ENCODE measurements at regions not wholly inside any gene's neighbourhood (a gene's known extent, or its start where the extent isn't known, plus 50 kb on each side); places are given as distances from the start of the nearest gene placed in this dataset.

GRCh38 chr7:131236318-131236672, 91.4 kb upstream of the MKLN1 start:
- DNase-seq (ENCODE audit: low spot score) (no peak), FAIRE-seq (no peak)

- FAIRE-seq: peak; percentile 94
- DNase-seq (ENCODE audit: low spot score): peak; percentile 97
These were observed 89.2 kb upstream of the MKLN1 start for GRCh38 chr7:131238347-131238931.

- FAIRE-seq: no peak
These were observed 86.3 kb upstream of the MKLN1 start for GRCh38 chr7:131241386-131241785.

GRCh38 chr7:131242123-131242650, 85.5 kb upstream of the MKLN1 start:
- FAIRE-seq (no peak), DNase-seq (ENCODE audit: low spot score) (no peak)

More at GRCh38 chr7:131241386-131241785, 86.3 kb upstream of the MKLN1 start:
- no peak for DNase-seq (ENCODE audit: low spot score)

DNA sequence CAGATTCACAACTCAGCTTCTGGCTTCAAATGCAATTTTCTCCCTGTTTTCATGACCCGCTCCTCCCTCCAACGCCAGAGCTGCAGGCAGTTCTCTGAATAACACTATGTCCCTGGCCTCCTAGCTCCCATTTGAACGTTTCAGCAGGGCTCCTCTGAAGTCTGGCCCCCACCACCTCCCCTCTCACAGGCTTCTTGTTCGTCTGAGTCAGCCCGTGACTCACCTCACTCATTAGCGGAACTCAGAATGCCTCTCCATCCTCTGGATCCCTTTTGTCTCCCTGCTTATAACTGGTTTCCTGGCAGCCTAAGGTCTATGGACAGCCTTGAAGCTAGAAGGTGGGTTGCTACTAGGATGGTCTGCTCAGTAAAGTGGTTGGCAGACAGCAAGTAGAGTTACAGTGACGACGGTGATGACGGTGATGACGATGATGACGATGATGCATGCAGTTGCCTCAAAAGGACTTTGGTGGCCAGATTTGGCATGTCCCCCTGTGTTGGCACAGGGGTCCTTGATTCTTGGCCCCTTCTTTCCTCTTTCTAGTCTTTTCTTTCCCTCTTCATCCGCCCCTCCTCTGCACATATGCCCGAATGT, 83.3 kb upstream of the MKLN1 start:
- FAIRE-seq (peak; percentile 91), DNase-seq (ENCODE audit: low spot score) (peak; percentile 93)

DNA sequence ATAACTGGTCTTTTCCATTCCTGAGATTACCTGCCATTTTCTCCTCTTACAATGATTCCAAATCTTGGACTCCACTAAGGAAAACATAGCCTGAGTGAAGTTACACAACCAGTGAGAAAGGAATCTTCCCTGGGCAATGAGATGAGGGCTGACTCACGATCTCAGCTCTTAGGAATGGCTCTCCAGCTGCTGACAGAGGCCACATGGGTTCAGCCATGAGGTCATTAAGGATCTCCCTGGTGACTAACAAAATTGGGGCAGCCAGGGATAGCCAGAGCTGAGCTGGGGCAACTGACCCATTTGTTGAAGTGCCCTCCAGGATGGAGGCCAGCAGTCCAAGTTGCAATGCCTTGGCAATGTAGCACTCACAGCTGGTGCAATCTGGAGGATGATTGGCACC, 78.7 kb upstream of the MKLN1 start:
- DNase-seq (ENCODE audit: low spot score) (peak; percentile 93), FAIRE-seq (peak; percentile 91)

GRCh38 chr7:131249483-131249882, 78.2 kb upstream of the MKLN1 start:
- FAIRE-seq (no peak), DNase-seq (ENCODE audit: low spot score) (no peak)

- FAIRE-seq (no peak), DNase-seq (ENCODE audit: low spot score) (no peak)
These were observed 77.3 kb upstream of the MKLN1 start for GRCh38 chr7:131250331-131250730.

- DNase-seq (ENCODE audit: low spot score) (no peak), FAIRE-seq (no peak)
These were observed 76.3 kb upstream of the MKLN1 start for GRCh38 chr7:131251371-131251770.

GRCh38 chr7:131252976-131253375, 74.7 kb upstream of the MKLN1 start:
- DNase-seq (ENCODE audit: low spot score): no peak

DNA sequence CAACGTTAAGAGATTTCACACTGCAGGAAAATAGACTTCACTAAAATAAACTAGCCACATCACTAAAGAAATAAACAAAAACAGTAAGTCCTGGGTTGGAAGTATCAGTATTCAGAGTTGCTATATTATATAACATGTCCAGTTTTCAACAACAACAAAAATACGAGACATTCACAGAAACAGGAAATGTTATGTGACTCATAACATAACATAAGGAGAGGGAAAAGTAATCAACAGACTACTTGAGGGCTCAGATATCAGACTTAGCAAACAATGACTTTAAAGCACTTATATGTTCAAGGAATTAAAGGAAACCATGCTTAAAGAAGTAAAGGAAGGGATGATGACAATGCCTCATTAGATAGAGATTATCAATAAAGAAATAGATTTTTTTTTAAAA, 73.5 kb upstream of the MKLN1 start:
- no peak for FAIRE-seq
- DNase-seq (ENCODE audit: low spot score): no peak

More at GRCh38 chr7:131252976-131253375, 74.7 kb upstream of the MKLN1 start:
- FAIRE-seq: no peak

DNA sequence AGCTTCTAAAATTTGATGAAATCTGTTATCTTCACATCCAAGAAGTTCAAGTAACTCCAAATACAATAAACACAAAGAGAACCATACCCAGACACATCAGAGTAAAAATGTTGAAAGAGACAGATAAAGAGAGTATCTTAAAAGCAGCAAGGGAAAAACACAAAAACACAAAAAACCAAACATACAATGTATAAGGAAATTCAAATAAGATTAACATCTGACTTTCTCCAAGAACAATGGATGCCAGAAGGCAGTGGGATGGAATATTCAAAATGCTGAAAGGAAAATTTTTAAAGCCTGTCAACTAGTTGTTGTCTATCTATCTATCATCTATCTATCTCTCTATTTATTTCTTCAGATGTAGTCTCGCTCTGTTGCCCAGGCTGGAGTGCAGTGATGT, 72.4 kb upstream of the MKLN1 start:
- FAIRE-seq: peak; percentile 25
- DNase-seq (ENCODE audit: low spot score): no peak

DNA sequence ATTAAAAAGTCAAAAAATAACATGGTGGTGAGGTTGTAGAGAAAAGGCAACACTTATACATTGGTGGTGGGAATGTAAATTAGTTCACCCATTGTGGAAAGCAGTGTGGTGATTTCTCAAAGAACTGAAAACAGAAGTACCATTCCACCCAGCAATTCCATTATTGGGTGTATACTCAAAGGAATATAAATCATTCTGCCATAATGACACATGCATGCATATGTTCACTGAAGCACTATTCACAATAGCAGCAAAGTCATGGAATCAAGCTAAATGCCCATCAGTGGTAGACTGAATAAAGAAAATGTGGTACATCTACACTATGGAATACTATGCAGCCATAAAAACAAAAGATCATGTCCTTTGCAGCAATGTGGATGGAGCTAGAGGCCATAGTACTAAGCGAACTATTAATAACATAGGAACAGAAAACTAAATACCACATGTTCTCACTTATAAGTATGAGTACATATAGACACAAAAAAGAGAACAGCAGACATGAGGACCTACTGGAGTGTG, 66.1 kb upstream of the MKLN1 start:
- no peak for DNase-seq (ENCODE audit: low spot score)
- FAIRE-seq: no peak

- DNase-seq (ENCODE audit: low spot score) (no peak), FAIRE-seq (no peak)
These were observed 62.4 kb upstream of the MKLN1 start for GRCh38 chr7:131265227-131265626.

DNA sequence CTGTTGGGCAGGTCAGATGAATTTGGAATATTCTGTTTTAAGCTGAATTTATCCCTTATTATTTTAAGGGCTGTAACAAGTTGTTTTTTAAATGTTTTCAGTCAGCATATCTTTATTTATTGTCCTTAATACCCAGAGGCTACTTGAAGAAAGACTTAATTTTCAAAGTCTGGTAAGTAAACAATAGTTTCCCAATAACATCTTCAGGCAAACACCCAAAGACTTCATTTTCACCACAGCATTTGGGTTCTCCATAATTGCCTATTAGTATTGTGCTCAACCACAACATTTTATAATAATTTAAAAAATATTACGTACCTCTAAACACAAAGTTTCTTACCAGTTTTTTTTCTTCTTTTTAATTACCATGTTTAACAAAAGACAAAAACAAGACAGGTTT, 60.0 kb upstream of the MKLN1 start:
- DNase-seq (ENCODE audit: low spot score): no peak
- no peak for FAIRE-seq

DNA sequence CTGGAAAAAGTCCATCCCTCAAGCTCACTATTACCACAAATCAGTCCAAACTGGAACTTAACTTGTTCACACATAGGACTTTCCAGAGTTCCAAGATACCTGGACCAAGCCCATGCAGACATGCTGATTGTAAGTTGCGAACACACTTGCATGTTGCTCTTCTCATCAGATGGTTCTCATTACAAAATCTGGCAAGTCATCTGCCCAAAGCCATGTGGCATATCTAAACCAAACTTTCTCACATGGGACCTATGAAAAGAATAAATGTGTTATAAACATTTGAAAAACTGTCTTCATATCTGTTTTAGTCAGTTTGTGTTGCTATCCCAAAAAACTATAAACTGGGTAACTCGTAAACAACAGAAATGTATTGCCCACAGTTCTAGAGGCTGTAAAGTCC, 58.8 kb upstream of the MKLN1 start:
- DNase-seq (ENCODE audit: low spot score): no peak
- FAIRE-seq: no peak

- FAIRE-seq: no peak
These were observed 55.6 kb upstream of the MKLN1 start for GRCh38 chr7:131272086-131272485.

GRCh38 chr7:131274986-131275385, 52.7 kb upstream of the MKLN1 start:
- DNase-seq (ENCODE audit: low spot score) (no peak), FAIRE-seq (no peak)

More at GRCh38 chr7:131272086-131272485, 55.6 kb upstream of the MKLN1 start:
- no peak for DNase-seq (ENCODE audit: low spot score)

- DNase-seq (ENCODE audit: low spot score) (no peak), FAIRE-seq (no peak)
These were observed 51.5 kb upstream of the MKLN1 start for GRCh38 chr7:131276190-131276589.

DNA sequence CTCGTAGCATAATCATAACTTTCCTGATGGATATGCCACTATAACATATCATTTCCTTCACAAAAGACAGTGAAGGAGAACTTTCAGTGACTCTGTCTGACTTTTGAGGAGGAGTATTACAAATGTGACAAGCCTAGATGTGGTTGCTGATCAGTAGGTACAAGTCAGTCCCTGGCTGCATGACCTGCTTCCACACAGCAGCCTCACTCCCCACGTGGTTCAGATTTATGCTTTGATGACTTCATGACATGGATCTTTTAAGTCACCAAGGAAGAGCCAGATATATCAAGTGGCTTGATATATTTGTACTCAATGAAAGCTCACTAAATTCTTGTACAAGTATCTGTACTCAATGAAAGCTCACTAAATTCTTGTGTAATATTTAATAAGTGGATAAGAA, 50.9 kb upstream of the MKLN1 start:
- DNase-seq (ENCODE audit: low spot score): no peak
- FAIRE-seq: no peak

All from RCC 7860 (cell line).